Ovary (tissue), 3 donors: ENCODE measurements at regions not wholly inside any gene's neighbourhood (a gene's known extent, or its start where the extent isn't known, plus 50 kb on each side); places are given as distances from the start of the nearest gene placed in this dataset.

Experiments
- POLR2A ChIP-seq: fragments of 450-650 bp; IDR thresholded peaks from one replicate; pipeline ENCODE4 v1.6.1; 2017; ENCODE audit warnings: antibody characterized with exemption, mild to moderate bottlenecking, moderate library complexity
- TF ChIP-seq, protein P1 (sequence below), 3 donors: fragments of 450-650 bp in 2 of 3; fragments of 200-600 bp in 1 of 3; IDR thresholded peaks; one replicate each; pipeline versions ENCODE4 v1.5.1 to v1.8.0; 2016 to 2022; ENCODE audit warnings: antibody characterized with exemption in 3 of 3, mild to moderate bottlenecking in 1 of 3
- donor health status: DM: no; HTN: no; CAD: no.

GRCh38 chr5:123244458-123244857 lies 155.4 kb downstream of the PRDM6 start:
- TF ChIP-seq, protein P1, sequence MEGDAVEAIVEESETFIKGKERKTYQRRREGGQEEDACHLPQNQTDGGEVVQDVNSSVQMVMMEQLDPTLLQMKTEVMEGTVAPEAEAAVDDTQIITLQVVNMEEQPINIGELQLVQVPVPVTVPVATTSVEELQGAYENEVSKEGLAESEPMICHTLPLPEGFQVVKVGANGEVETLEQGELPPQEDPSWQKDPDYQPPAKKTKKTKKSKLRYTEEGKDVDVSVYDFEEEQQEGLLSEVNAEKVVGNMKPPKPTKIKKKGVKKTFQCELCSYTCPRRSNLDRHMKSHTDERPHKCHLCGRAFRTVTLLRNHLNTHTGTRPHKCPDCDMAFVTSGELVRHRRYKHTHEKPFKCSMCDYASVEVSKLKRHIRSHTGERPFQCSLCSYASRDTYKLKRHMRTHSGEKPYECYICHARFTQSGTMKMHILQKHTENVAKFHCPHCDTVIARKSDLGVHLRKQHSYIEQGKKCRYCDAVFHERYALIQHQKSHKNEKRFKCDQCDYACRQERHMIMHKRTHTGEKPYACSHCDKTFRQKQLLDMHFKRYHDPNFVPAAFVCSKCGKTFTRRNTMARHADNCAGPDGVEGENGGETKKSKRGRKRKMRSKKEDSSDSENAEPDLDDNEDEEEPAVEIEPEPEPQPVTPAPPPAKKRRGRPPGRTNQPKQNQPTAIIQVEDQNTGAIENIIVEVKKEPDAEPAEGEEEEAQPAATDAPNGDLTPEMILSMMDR (IDR thresholded peaks at IDR 0.05): no peak
- no peak for TF ChIP-seq POLR2A
